KMS-11 (cell line): ENCODE measurements at regions not wholly inside any gene's neighbourhood (a gene's known extent, or its start where the extent isn't known, plus 50 kb on each side); places are given as distances from the start of the nearest gene placed in this dataset.

Experiments used
- H2AFZ ChIP-seq: fragments of 200-600 bp; sonication (generic); 2 replicates; pipeline ENCODE4 v1.6.1; 2016; ENCODE audit warnings: antibody characterized with exemption, mixed run types, low read depth
- H3K27ac ChIP-seq: fragments of 200-600 bp; sonication (generic); 2 replicates; pipeline ENCODE4 v1.6.1; 2016; ENCODE audit warnings: mild to moderate bottlenecking, mixed run types
- H3K27me3 ChIP-seq: fragments of 200-600 bp; sonication (generic); 2 replicates; pipeline ENCODE4 v1.6.1; 2017; ENCODE audit warnings: mild to moderate bottlenecking, low read depth, mixed run types, moderate library complexity; ENCODE audit not compliant: insufficient read depth
- H3K36me3 ChIP-seq: fragments of 200-600 bp; sonication (generic); 2 replicates; pipeline ENCODE4 v1.6.1; 2017; ENCODE audit warnings: mild to moderate bottlenecking, mixed run types; ENCODE audit not compliant: insufficient read depth
- H3K4me1 ChIP-seq: fragments of 200-600 bp; sonication (generic); 2 replicates; pipeline ENCODE4 v1.6.1; 2016; ENCODE audit warnings: mild to moderate bottlenecking, low read depth, mixed run types; ENCODE audit not compliant: poor library complexity, severe bottlenecking
- H3K4me2 ChIP-seq: fragments of 200-600 bp; sonication (generic); 2 replicates; pipeline ENCODE4 v1.7.0; 2016; ENCODE audit warnings: mild to moderate bottlenecking, mixed run types
- H3K4me3 ChIP-seq: fragments of 200-600 bp; sonication (generic); IDR thresholded peaks from 2 replicates; pipeline ENCODE4 v1.6.1; 2017; ENCODE audit warnings: low read depth, low read length, mixed read lengths; ENCODE audit not compliant: insufficient read depth
- H3K79me2 ChIP-seq: fragments of 200-600 bp; sonication (generic); 2 replicates; pipeline ENCODE4 v1.6.1; 2016; ENCODE audit warnings: low read depth, mixed run types; ENCODE audit not compliant: insufficient read depth
- H3K9ac ChIP-seq: fragments of 200-600 bp; sonication (generic); 2 replicates; pipeline ENCODE4 v1.6.1; 2016; ENCODE audit warnings: mild to moderate bottlenecking, mixed run types
- H4K20me1 ChIP-seq: fragments of 200-600 bp; sonication (generic); 2 replicates; pipeline ENCODE4 v1.6.1; 2016; ENCODE audit warnings: mild to moderate bottlenecking, mixed run types; ENCODE audit not compliant: insufficient read depth
- TF ChIP-seq, protein P1 (sequence below): fragments of 200-600 bp; sonication (generic); conservative IDR thresholded peaks from 2 replicates; pipeline ENCODE4 v1.6.1; 2017; ENCODE audit warnings: low read depth, mild to moderate bottlenecking, antibody characterized with exemption, low read length, moderate library complexity, mixed read lengths

DNA sequence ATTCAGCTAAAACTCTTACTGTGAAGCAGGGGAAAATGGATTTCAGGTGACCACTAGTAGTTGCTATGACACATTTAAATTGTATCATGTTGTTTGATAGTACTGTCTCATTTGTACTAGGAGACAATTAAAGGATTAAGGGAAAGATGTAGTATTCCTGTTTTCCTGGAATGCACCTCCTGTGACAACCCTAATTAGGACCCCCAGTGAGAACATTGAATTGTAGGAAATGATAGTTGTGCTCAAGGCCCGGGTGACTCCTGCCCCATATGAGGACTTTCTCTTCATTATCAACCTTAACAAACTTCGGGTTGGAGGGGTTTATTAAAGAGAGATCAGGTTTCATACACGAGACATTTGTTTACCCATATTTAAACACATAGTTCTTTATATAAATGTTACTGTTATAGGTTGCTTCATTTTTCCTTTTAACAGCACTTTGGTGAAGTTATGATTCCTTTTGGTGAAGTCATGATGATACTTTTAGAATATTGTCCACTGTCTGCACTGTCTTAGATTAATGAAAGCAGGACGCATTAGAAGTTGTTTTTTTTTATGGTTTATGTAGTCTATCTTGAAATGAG, 392.6 kb upstream of the NAALADL2 start:
- Histone ChIP-seq H3K9ac (no peak overlapping the region), H3K4me1 (no peaks in the 10 kb centered on the region), H3K27ac (no peak overlapping the region), H2AFZ (no peak overlapping the region), H3K4me2 (no peak overlapping the region), H3K36me3 (no peaks in the 10 kb centered on the region), H3K79me2 (no peaks in the 10 kb centered on the region), H3K4me3 (no peak overlapping the region), H4K20me1 (no peaks in the 10 kb centered on the region), H3K27me3 (no peaks in the 10 kb centered on the region)
- TF ChIP-seq, protein P1, sequence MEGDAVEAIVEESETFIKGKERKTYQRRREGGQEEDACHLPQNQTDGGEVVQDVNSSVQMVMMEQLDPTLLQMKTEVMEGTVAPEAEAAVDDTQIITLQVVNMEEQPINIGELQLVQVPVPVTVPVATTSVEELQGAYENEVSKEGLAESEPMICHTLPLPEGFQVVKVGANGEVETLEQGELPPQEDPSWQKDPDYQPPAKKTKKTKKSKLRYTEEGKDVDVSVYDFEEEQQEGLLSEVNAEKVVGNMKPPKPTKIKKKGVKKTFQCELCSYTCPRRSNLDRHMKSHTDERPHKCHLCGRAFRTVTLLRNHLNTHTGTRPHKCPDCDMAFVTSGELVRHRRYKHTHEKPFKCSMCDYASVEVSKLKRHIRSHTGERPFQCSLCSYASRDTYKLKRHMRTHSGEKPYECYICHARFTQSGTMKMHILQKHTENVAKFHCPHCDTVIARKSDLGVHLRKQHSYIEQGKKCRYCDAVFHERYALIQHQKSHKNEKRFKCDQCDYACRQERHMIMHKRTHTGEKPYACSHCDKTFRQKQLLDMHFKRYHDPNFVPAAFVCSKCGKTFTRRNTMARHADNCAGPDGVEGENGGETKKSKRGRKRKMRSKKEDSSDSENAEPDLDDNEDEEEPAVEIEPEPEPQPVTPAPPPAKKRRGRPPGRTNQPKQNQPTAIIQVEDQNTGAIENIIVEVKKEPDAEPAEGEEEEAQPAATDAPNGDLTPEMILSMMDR: no peak

DNA sequence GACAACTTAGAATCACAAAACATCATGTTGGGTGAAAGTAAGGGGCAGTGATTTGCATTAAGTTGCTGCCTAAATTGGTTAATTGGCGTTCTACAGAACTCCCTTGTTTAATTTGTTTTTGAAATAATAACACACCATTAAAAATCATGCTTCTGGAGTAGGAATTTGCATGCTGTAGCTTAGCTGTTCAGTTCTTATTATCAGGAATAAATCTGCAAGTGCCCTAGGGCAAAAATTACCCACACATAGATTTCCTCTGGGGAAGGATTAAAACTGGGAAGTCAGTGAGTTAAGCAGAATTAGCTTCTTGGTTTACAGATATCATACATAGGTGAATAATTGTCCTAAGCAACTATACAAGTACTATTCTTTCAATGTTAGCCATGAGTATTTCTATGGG, 381.6 kb upstream of the NAALADL2 start:
- Histone ChIP-seq H3K79me2 (no peaks in the 10 kb centered on the region), H3K9ac (no peak overlapping the region), H3K4me3 (no peak overlapping the region), H3K27ac (no peak overlapping the region), H3K27me3 (no peaks in the 10 kb centered on the region), H4K20me1 (no peaks in the 10 kb centered on the region), H3K36me3 (no peaks in the 10 kb centered on the region; the same call in 1 of the 2 replicates), H3K4me2 (no peak overlapping the region), H2AFZ (no peak overlapping the region), H3K4me1 (no peaks in the 10 kb centered on the region)
- TF ChIP-seq, protein P1: no peak

DNA sequence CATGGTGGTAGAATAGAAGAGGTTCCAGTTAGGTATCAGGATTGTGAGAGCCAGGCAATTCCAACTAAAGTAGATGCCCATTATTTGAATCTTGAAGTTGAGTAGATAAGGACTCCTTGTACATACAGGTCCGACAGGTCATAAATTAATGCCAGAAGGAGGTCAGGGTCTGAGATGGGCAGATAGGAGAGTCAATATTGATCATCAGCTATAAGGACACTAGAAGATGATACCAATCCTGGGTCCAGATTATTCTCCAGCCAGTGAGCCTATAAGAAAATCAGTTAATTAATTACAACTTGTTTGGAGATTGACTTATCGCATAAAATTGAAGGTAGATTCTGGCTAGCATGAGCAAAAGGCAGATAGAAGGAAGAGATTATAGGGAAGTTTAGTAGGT, 378.4 kb upstream of the NAALADL2 start:
- TF ChIP-seq, protein P1: no peak
- H3K36me3 ChIP-seq: no peaks in the 10 kb centered on the region; the same call in 1 of the 2 replicates
- H3K27ac ChIP-seq: no peak overlapping the region
- no peak overlapping the region for H2AFZ ChIP-seq
- H4K20me1 ChIP-seq: no peaks in the 10 kb centered on the region
- H3K4me3 ChIP-seq: no peak overlapping the region
- no peak overlapping the region for H3K9ac ChIP-seq
- no peaks in the 10 kb centered on the region for H3K27me3 ChIP-seq
- no peaks in the 10 kb centered on the region for H3K79me2 ChIP-seq
- H3K4me2 ChIP-seq: no peak overlapping the region
- H3K4me1 ChIP-seq: no peaks in the 10 kb centered on the region

DNA sequence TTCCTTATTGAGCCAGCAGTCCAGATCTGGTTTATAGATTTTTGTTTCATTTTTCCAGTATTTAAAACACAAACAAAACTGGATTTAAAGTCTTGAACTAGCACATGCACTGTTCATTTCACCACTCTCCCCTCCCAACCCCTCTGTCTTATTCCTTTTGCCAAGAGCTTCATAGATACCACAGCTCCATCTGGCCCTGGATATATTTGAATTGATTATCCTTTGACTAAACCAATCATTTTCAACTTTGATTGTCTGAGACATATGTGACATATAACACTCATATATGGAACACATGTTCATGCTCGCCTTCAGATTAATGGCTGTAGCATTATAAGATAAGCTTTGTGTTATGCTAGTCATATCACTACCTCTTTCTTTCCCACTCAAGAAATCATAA, 376.6 kb upstream of the NAALADL2 start:
- Histone ChIP-seq H3K4me3 (no peak overlapping the region), H2AFZ (no peak overlapping the region), H3K9ac (no peak overlapping the region), H4K20me1 (no peaks in the 10 kb centered on the region), H3K4me1 (no peaks in the 10 kb centered on the region), H3K27me3 (no peaks in the 10 kb centered on the region), H3K79me2 (no peaks in the 10 kb centered on the region), H3K27ac (no peak overlapping the region), H3K4me2 (no peak overlapping the region), H3K36me3 (no peaks in the 10 kb centered on the region; the same call in 1 of the 2 replicates)
- TF ChIP-seq, protein P1: no peak
